Astrocyte of the spinal cord (primary cell): ENCODE measurements at regions not wholly inside any gene's neighbourhood (a gene's known extent, or its start where the extent isn't known, plus 50 kb on each side); places are given as distances from the start of the nearest gene placed in this dataset.

Source experiments
- DNase-seq: peaks from one replicate; pipeline ENCODE4 v3.0.0; 2011; ENCODE audit warnings: low read depth, low spot score
- H3K4me3 ChIP-seq: 2 replicates; pipeline ENCODE4 v1.5.1; 2011; ENCODE audit warnings: low read depth, mild to moderate bottlenecking, low read length, moderate library complexity
- CTCF ChIP-seq: IDR thresholded peaks from 2 replicates; pipeline ENCODE4 v1.5.1; 2012; ENCODE audit warnings: low read depth, mild to moderate bottlenecking, low read length, inconsistent platforms
- in situ Hi-C: cut with HindIII; loops from 2 replicates; pipeline ENCODE4 v1.10.0; 2017; ENCODE audit warnings: low sequenced_read_pairs

- TF ChIP-seq CTCF, result no peak
- DNase-seq, result no peak
- no peak overlapping the region for H3K4me3 ChIP-seq
- in situ Hi-C loops, result no loop called here
These were observed 343.9 kb downstream of the TBC1D4 start for GRCh38 chr13:75137911-75138571.

GRCh38 chr13:75136151-75136550 is 345.8 kb downstream of the TBC1D4 start:
- H3K4me3 ChIP-seq, result no peak overlapping the region
- in situ Hi-C loops, result no loop called here
- TF ChIP-seq CTCF, result no peak
- DNase-seq, result no peak

- TF ChIP-seq CTCF, result no peak
- peak; percentile 98 for DNase-seq
- no peak overlapping the region for H3K4me3 ChIP-seq
- in situ Hi-C loops, result no loop called here
These were observed 346.6 kb downstream of the TBC1D4 start for GRCh38 chr13:75135325-75135825.

- in situ Hi-C loops, result no loop called here
- no peak for DNase-seq
- H3K4me3 ChIP-seq, result no peak overlapping the region
- TF ChIP-seq CTCF, result no peak
These were observed 349.0 kb downstream of the TBC1D4 start for GRCh38 chr13:75132701-75133695.

GRCh38 chr13:75129331-75129730 is 352.6 kb downstream of the TBC1D4 start:
- no peak for TF ChIP-seq CTCF
- in situ Hi-C loops, result no loop called here
- H3K4me3 ChIP-seq, result no peak overlapping the region
- no peak for DNase-seq

- no peak for TF ChIP-seq CTCF
- no peak overlapping the region for H3K4me3 ChIP-seq
- in situ Hi-C loops, result no loop called here
- no peak for DNase-seq
These were observed 357.6 kb downstream of the TBC1D4 start for GRCh38 chr13:75124415-75124814.
